CD1c-positive myeloid dendritic cell (primary cell): ENCODE measurements at regions not wholly inside any gene's neighbourhood (a gene's known extent, or its start where the extent isn't known, plus 50 kb on each side); places are given as distances from the start of the nearest gene placed in this dataset.

Source experiments
- DNase-seq: peaks from one replicate; pipeline ENCODE4 v3.0.0-alpha.2; 2016; ENCODE audit errors: extremely low spot score

GRCh38 chrX:80312448-80312847, 107.8 kb upstream of the TENT5D start:
- DNase-seq = no peak

- DNase-seq = no peak
Measured at GRCh38 chrX:80316526-80316925, 103.7 kb upstream of the TENT5D start.

DNA sequence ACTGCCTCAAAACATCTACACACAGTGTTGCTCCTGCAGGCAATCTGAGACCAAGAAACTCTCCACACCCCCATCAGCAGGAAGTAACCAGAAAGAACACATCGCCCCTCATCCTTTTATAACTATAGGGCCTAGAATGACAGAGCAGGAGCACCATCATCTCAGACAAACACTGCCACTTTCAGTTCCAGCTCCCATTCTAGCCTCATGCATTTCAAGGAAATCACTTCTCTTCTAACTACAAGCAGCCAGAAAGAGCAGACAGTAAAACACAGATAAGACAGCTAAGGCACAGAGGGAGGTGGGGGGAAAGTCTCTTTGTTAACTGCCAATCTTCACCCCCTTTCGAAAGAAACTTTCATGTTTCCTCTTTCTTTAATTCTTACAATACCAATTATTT, 102.6 kb upstream of the TENT5D start:
- no peak for DNase-seq

- DNase-seq = no peak
Measured at GRCh38 chrX:80331285-80331684, 89.0 kb upstream of the TENT5D start.

GRCh38 chrX:80334583-80334982, 85.7 kb upstream of the TENT5D start:
- no peak for DNase-seq

DNA sequence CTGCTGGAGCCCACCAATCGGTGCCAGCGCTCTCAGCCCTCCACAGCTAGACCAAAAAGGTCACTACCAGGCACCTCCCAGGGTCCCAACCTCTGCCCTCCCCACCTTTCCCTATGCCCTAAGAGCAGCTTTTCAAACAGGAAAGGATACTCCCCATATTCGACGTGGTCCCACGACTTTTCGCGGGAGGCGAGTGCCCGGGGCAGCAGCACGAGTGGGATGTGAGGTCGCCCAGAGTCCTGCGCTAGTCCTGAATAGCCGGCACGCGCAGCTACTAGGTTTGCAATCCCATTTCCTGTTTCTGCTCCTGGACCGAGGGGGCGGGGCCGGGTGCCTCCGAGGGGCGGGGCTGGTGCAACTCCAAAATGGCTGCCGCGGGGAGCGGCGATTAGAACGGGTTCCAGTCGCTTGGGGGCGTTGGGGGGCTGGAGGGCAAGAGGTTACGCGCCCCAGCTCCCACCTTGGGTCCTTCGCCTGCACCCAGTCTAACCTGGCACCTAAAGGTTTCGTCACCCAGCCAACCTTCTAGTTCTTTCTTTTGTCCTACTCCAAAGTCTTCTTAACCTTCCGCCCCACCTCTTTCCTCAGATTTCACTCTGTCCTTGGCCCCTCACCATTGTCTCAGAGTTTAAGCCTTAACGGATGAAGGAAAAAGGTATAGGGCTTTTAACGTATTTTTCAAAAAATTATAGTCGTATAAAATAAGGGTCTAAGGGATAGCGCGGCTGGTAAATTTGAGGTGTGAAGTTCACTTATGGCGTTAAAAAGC, 85.0 kb upstream of the TENT5D start:
- DNase-seq = peak; percentile 33

DNA sequence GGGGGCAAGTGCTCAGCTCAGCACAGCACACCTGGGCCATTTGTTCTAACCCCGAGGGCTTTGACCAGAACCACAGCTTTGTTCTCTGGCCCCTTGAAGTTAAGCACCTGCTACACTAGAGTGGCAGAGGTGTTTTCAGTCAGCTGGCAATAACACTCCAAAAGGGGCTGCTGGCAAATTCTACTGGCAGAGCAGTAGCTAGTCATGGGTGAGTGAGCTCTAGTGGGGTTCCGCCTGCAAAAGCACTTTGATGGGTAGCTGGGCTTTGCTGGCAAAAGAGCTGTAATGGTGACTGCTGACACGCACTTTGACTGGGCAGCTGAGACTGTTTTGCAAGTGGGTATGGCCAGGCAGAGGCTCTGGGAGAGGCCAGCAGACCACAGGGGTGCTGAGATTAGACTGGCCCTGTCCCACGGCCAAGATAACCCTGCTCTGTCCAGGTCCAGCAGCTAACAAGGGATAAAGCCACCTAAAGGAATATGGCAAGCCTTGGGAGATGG, 65.2 kb upstream of the TENT5D start:
- no peak for DNase-seq
